GM18520 (cell line): ENCODE measurements at regions not wholly inside any gene's neighbourhood (a gene's known extent, or its start where the extent isn't known, plus 50 kb on each side); places are given as distances from the start of the nearest gene placed in this dataset.
A peak's percentile ranks its signal among the peaks of the same experiment; 100 is the strongest.

ENCODE experiments used
- ATAC-seq: cut with Tn5 transposase; IDR thresholded peaks from one replicate; pipeline ENCODE4 v1.9.1; 2021; ENCODE audit not compliant: unreplicated experiment

GRCh38 chr1:54497338-54497737 is 50.7 kb upstream of the ACOT11 start:
- ATAC-seq = no peak

- no peak for ATAC-seq
These were observed 52.1 kb upstream of the ACOT11 start for GRCh38 chr1:54495954-54496353.

DNA sequence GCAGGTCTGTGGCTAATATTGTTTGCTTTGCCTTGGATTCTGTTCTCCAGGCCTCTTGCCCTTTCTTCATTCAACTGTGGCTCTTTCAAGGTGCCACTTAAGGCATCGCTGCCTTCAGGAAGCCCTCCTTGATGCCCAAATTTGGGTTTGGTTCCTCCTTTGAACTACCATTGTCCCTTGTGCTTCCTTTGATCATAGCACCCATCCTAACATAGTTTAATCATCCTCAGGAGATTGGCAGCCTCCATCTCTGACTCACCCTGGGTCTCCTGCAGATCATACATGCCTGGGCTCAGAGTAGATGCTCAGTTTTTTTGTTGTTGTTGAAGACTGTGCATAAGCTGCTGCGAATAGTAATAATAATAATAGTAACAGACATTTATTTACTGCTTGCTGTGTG is 54.4 kb upstream of the ACOT11 start:
- ATAC-seq = no peak

DNA sequence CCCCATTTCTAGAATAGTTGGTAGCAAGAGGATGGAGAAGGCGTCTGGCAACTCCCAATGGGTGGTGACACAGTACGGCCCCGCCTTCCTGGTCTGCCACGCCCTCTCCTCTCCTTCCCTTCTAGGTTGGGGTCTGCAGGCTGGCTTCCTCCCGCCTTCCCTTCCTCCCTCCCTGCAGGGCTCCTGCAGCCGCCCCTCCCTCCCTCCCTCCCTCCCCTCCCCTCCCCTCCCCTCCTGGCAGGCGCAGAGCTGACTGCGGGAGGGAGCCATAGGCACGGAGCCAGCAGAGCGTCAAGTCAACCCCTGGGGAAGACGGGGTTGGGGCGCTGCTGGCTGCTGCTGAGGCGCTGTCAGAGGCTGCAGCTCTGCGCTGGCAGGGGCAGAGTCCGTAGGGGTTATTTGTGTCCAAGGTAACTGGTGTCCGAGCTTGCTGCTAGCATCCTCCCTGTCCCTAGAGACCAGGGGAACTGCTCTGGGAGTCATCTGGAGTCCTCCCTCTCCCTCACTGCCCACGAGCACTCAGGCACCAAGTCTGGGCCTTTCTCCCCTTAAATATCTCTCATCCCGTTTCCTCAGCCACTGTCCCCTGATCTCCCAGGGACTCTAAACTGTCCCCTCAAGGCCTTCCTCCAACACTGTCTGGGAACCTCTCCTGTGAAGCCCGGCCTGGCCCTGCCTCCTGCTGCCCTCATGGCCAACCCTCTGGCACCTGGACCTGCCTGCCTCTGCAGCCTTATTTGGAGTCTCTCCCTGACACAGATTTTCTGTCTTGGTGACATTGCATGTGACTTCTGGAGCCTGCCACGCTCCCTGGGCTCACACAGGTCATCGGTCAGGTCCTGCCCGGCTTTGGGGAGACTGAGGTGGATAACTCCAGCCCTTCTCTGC is 57.4 kb upstream of the ACOT11 start:
- no peak for ATAC-seq

GRCh38 chr1:54489627-54490250 is 58.3 kb upstream of the ACOT11 start:
- ATAC-seq = no peak

DNA sequence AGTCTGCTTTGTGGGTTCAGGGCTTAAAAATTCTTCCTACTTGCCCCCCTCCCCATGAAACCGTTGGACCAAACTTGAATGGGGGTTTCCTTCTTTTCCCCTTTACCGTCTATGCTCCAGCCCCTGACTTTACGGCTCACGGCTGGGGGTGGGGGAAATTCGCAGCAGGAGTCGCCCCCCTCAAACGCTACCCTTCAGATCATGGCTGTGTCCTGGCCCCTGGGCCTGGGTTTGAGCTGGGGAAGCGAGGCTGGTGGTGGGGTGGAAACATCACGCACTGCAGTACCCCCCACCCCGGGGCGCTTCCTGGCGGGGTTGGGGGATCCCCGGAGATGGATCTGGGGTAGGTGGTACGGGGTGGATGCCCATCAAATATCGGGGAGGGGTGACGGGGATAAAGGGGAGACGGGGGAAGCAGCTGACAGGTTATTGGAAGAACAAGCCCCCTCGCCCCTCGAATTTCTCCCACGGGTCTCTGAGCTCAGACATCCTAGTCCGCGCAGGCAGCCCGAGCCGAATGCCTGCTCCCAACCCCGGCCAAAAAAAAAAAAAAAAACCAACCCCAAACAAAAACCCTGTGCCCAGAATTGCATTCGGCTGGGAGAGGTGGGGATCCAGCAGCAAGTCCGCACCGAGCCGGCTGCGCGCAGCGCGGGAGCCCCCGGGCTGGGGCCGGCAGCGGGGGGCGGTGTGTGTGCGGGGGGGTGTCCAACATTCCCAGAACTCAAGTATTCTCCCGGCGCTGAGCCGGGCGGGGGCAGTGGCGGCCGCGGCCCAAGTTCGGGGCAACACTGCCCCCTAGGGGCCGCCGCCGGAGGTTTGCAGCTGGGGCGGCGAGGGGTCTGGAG is 59.0 kb upstream of the ACOT11 start:
- ATAC-seq = peak; percentile 52

DNA sequence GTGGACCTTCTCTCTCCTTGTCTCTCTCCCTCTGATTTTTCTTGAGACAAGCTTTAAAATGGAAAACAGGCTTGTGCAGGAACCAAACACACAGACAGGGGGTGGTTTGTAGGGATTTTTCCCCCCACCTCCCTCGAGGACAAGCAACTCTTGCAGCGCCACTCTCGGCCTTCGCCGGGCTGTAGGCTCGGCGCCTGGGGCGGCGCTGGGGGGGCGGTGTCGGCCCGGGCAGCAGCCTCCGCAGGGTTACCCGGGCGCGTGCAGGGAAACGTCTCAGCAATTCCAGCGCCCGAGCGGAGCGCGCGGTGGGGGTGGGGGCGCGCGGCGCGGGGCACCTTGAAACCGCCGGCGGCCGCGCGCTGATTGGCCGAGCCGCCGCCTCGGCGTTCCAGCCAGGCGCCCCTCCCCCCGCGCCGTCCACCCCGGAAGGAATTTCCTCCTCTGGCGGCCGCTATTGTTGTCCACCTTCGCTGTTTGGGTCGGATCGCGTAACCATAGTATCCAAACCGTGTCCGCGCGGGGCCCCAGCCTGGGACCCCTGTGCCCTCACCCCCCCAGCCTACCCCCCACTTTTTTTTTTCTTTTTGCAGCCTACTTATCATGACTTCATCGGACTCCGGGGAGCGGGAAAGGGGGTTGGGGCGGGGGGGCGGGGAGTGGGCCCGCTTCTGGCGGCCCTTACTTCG is 59.8 kb upstream of the ACOT11 start:
- ATAC-seq = no peak

DNA sequence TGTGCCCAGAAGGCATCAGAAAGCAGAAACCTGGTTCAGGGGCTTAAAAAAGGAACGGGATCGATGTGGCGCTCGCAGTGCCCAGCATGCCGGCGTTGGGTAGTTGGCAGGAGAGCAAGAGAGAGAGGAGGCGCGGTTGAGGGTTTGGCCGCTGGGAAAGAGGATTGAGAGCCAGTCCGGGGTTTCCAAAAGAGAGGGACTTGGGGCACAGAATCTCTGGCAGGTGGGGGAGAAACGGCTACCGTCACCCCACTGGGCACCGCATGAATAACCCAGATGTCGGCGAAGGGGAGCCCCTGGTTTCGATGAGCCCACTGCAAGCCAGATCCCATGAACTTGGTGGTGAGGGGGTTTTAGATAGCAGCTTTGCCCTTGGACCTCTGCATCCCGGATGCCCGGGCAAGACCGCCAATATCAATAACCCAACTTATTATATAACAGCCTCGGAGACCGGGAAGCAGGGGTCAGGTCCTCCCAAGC is 60.4 kb upstream of the ACOT11 start:
- no peak for ATAC-seq

GRCh38 chr1:54486907-54487306 is 61.1 kb upstream of the ACOT11 start:
- no peak for ATAC-seq

GRCh38 chr1:54485416-54485815 is 62.6 kb upstream of the ACOT11 start:
- no peak for ATAC-seq

DNA sequence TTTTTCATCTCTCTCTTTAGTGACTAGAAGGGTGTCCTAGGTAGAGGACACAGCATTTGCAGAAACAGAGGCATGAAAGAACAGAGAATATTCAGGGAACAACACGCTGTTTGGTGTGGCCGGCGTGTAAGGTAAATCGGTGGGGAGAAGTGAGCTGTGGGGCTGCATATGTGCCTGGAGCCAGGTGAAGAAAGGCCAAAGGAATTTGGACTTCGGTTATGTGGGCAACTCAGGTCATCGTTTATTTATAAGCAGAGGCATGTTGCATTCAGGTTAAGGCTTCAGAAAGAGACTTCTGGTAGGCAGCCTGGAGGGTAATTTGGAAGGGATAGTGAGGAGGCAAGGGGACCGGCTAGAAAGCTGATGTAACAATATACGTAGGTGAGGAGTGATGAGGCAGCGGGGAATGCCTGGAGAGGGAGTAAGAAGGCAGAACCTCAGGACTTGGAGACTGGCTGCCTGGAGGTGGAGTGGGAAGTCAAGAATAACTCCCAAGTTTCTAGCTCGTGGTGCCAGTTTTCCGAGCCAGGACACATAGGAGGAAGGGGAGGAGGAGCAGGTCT is 64.1 kb upstream of the ACOT11 start:
- no peak for ATAC-seq

DNA sequence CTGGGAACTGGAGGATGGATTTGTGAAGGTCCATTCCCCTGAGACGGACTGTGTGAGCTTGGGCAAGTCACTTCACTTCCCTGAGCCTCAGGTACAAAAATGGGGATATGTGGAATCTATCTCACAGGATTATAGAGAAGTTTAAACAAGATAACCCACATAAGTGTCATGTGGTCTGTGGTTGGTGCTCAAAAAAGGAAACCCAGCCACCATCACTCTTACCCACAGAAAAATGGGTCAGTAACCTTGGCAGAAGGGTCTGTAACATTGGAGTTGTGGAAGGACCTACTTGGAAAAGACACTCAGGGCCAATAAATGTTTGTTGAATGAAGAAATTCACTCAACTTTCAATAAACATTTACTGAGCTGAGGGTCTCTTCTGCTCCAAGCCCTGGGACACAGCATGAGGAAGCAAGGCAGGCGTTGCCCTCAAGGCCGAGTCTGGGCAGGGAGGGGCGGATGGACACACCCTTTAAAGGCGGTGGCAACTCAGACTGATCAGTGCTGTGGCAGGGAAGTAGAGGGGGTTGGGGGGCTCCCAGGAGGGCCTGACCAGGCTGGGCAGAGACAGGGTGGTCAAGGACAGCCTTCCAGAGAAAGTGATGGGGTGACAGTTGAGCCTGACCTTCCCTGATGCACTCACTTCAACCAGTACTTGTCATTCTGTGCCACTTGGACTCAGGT is 66.7 kb upstream of the ACOT11 start:
- ATAC-seq = no peak

DNA sequence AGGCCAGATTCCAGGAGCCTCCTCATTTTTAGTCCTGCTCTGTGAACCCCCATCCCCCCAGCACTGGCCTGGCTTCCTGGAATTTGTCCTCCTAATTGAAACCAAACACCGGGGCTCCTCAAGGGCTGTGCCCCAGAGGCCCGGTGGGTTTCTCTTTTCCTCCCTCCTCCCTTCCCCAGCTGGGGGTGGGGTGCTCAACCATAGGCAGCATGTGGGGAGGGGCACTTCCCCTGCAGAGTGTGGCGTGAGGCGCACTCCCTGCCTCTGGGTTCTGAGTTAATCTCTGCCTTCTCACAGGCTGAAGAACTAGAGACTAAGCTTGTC is 67.5 kb upstream of the ACOT11 start:
- no peak for ATAC-seq

DNA sequence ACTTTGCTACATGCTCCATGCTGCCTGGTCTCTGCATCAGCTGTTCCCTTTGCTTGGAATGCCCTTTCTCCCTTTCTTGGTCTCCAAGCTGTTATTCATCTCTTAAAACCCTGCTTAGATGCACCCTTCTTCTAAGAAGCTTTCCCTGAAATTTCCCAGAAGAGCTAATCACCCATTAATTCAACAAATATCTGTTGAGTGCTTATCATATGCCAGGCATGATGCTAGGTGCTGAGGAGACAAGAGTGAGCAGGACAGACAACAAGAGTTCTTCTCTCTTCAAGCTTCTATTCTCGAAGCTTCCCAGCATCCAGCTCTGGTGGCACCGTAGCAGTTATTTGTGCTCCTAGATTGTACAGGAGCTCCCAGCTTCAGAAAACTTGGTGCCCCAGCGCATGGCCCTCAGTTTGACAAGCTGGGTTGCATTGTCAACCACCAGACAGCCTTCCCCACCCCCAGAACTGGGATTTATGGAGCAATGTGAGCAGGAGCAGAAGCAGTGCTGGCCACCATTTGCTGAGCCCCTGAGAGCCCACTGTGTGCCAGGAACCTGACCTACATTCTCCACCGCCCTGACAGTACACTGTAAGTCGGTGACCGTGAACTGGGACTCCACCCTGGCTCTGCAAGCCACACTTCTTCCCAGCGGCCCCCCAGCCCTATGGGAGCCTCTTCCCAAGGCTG is 68.0 kb upstream of the ACOT11 start:
- no peak for ATAC-seq

- ATAC-seq = no peak
These were observed 68.8 kb upstream of the ACOT11 start for GRCh38 chr1:54479251-54479650.

- no peak for ATAC-seq
These were observed 70.9 kb upstream of the ACOT11 start for GRCh38 chr1:54477153-54477561.

DNA sequence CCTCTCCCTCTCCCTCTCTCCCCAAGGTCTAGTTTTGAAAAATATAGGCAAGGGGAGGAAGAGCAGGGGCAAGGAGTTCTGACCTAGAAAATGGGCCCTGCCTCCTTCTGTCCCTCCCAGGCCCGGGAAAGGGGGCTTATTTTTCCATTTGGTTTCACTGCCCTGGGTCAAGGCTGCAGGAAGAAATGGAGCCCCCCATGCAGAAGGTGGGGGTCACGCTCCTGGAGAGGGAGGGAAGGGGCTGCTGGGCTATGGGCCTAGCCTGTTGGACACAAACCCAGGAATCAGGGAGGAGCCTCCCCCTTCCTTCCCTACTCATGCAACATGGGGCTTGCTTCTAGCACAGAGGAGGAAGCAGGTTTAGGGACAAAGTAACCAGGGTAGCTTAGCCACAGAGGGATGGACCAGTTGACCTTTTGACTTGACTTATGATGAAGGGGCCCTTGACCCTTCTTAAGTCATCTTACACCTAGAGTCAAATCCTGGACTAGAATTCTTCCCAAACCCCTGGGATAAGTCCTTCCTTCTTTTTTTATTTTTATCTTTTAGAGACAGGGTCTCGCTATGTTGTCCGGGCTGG is 70.4 kb upstream of the SSBP3 start:
- no peak for ATAC-seq

- ATAC-seq = no peak
These were observed 69.8 kb upstream of the SSBP3 start for GRCh38 chr1:54475946-54476516.

- ATAC-seq = no peak
These were observed 69.2 kb upstream of the SSBP3 start for GRCh38 chr1:54475357-54475881.
